Choroid plexus epithelial cell (primary cell): ENCODE measurements at regions not wholly inside any gene's neighbourhood (a gene's known extent, or its start where the extent isn't known, plus 50 kb on each side); places are given as distances from the start of the nearest gene placed in this dataset.

Experiments used
- DNase-seq: peaks from one replicate; pipeline ENCODE4 v3.0.0-alpha.2; 2010; ENCODE audit warnings: low read depth
- H3K4me3 ChIP-seq: 2 replicates; pipeline ENCODE4 v1.5.1; 2011; ENCODE audit warnings: low read depth, mild to moderate bottlenecking, control low read depth, low read length, moderate library complexity
- TF ChIP-seq, protein P1 (sequence below): conservative IDR thresholded peaks from 2 replicates; pipeline ENCODE4 v1.5.1; 2011; ENCODE audit warnings: low read depth, mild to moderate bottlenecking, control low read depth, inconsistent platforms, low read length, moderate library complexity

DNA sequence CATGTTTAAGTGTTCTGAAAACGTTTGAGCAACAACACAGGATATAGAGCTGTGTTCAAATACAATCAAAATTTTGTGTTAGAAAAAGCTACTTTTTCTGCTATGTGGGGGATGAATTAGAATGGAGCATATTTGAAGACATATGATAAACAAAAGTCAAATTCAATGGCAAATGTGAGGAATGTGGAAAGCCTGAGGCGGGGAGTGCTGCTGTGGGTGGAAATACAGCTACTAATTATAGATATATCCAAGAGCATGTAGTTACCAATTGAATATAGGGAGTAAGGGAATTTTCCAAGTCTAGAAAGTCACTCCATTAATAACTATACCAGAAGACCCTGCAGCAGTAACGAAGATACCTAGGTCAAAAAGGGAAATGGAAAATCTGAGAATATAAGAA is 2370.4 kb upstream of the TENM3 start:
- no peak for DNase-seq
- H3K4me3 ChIP-seq, result no peak overlapping the region
- TF ChIP-seq, protein P1, sequence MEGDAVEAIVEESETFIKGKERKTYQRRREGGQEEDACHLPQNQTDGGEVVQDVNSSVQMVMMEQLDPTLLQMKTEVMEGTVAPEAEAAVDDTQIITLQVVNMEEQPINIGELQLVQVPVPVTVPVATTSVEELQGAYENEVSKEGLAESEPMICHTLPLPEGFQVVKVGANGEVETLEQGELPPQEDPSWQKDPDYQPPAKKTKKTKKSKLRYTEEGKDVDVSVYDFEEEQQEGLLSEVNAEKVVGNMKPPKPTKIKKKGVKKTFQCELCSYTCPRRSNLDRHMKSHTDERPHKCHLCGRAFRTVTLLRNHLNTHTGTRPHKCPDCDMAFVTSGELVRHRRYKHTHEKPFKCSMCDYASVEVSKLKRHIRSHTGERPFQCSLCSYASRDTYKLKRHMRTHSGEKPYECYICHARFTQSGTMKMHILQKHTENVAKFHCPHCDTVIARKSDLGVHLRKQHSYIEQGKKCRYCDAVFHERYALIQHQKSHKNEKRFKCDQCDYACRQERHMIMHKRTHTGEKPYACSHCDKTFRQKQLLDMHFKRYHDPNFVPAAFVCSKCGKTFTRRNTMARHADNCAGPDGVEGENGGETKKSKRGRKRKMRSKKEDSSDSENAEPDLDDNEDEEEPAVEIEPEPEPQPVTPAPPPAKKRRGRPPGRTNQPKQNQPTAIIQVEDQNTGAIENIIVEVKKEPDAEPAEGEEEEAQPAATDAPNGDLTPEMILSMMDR, result no peak

DNA sequence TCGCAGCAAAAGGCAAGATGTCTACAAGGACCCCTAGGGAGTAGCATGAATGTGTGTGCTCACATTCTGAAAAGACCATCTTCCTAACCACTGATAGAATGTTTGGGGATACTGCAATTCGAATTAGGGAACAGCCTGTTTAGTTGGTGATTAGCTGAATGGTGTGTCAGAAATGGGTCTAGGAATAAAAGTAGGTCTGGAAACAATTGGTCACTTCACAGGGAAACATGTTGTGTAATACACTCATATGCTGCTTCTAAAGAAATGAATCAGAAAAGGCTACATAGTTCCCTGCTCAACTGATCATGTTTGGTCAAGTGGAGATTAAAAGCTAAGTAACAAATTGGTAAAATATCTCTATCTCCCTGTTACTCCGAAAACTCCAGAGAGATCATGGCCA is 2362.4 kb upstream of the TENM3 start:
- no peak overlapping the region for H3K4me3 ChIP-seq
- TF ChIP-seq, protein P1, result no peak
- DNase-seq, result no peak

DNA sequence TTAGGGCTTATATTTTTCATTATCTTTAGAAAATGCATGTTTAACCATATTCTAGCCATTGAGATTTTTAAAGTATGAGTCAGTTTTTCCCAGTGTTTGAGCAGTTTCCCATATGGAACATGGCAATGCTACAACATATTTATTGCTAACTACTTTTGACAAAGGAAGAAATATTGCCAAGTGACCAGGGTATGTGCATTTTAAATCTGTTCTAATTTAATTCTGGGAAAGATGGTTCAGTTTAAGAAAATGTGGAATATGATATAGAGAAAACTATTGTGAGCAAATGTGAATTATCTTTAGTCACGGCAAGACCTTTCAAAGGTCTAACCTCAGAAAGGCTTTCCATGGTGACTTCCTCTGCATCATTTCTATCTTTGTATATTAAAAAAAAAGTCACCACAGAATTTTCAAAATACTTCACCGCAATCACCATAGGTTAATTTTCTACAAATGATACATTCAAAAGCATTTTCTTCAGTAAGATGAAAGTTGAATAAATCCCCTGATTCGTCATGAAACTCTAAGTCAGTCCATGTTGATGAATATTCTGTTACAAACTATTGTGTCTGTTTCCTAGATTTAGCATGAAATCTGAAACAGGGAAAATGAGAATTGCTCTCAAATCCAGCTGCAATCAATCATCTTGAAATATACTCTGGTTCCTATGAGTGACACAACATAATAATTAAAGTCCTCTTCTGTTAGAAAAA is 2349.0 kb upstream of the TENM3 start:
- no peak overlapping the region for H3K4me3 ChIP-seq
- no peak for DNase-seq
- TF ChIP-seq, protein P1, result no peak

DNA sequence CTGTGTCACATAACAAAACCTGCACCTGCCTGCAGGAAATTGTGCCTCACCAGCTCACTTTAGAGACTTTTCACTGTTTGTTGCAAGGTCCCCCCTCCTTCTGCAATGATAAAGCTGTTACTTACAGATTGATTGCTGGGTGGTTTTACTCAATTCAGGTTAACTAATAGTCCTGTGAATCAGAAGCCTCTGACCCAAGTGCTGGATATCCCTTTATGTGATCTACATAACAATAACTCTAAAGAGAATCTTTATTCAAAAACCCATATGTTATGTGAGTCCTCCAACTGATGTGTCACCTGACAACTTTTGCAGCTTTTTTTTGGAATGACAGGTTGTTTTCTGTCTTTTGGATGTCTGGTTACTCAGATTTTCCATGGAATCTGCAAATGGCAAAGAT is 2323.6 kb upstream of the TENM3 start:
- no peak for DNase-seq
- H3K4me3 ChIP-seq, result no peak overlapping the region
- TF ChIP-seq, protein P1, result no peak

DNA sequence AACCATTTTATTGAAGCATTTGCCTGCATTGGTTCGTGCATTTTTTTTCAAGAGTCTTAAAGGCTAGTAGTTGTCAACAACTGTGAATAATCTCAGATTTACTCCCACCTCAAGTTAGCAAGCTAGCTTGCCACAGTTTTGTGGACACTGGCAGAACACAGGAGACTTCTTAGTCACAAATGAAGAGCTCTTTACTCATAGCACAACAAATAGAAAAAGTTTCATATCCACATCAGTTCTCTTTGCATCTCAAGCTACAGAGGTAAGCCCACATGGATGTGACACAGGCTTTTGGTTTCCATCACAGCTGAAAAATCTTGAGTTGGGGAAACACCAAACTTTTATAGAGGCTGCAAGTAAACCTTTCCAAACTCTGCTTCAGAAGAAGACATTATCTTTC is 2315.7 kb upstream of the TENM3 start:
- H3K4me3 ChIP-seq, result no peak overlapping the region
- DNase-seq, result no peak
- TF ChIP-seq, protein P1, result no peak

DNA sequence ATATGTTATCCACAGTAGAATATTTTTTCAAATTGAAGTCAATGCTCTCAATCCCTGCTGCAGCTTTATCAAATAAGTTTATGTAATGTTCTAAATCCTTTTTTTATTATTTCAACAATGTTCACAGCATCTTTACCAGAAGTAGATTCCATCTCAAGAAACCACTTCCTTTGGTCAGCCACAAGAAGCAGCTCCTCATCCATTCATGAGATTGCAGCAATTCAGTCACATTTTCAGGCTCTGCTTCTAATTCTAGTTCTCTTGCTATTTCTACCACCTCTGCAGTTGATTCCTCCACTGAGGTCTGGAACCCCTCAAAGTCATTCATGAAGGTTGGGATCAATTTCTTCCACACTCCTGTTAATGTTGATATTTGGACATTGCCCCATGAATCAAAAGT is 2301.3 kb upstream of the TENM3 start:
- no peak overlapping the region for H3K4me3 ChIP-seq
- TF ChIP-seq, protein P1, result no peak
- no peak for DNase-seq

DNA sequence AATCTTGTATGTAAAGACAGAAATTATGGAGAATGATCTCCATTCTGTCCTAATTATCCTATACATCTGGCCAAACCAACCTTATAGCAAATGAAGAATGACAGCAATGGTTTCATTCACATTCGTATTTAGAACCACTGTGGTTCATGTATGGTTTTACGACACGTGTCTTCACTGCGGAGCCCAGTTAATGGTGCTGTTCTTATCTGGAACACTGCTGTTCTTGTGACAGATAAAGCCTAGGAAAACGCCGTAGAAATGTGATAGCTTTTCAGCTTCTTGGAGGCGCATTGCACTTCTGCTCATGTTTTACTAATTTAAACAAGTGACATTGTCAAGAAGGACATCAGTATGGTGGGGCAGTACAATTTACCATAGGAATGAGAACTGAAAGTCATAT is 2266.4 kb upstream of the TENM3 start:
- no peak for DNase-seq
- TF ChIP-seq, protein P1, result no peak
- no peak overlapping the region for H3K4me3 ChIP-seq
